NAMALWA (cell line): ENCODE measurements at regions not wholly inside any gene's neighbourhood (a gene's known extent, or its start where the extent isn't known, plus 50 kb on each side); places are given as distances from the start of the nearest gene placed in this dataset.

ENCODE experiments used
- DNase-seq: peaks from one replicate; pipeline ENCODE4 v3.0.0-alpha.2; 2015; ENCODE audit warnings: low spot score

DNA sequence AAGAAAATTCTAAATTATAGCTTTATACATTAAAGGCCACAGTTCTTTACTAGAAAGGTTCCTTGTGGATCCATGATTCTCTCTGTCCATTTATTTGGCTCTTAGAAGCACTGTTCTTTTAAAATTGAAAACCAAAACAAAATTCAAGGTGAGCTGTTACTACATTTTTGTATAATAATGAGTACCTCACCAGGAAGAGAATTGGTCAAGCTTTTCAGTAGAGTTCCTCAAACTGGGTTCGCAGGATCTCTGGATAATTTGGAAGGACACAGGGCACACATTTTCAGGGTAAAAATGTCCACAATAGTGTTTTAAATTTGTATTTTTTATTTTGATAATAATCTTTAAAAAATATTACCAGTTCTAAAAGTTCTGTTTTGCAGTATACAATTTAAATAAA lies 93.0 kb downstream of the PPP1R3A start:
- DNase-seq: no peak

DNA sequence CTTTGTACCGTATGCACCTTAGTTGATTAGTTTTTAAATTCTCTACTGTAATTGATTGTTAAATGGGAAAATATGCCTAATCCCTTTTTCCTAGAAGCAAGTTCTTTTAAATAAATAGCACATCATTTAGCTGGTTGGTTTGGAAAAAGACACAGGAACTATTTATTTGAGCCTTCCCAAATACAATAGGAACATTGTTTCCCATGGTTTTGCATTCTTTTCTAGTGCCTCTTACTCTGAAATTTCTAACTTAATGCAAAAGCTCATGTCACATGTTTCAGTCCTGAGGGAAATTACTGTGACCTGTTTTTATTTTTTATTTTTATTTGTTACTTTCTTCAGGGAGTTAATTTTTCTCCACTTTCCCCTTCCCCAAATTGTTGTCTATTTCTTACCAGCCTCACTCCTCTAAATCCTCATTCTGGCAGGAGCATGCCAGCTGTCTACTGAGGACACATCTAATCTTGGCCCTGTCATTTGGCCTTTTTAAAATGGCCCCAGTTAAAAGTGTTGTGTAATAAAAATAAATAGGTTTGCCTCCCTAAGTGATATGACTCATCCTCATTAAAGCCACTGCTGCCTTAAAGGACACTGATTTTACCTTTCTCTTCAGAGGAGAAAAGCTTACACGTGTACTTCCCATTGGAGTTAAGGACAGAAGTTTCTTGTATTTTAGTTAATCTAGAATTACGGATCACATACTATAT lies 94.5 kb downstream of the PPP1R3A start:
- DNase-seq: no peak

DNA sequence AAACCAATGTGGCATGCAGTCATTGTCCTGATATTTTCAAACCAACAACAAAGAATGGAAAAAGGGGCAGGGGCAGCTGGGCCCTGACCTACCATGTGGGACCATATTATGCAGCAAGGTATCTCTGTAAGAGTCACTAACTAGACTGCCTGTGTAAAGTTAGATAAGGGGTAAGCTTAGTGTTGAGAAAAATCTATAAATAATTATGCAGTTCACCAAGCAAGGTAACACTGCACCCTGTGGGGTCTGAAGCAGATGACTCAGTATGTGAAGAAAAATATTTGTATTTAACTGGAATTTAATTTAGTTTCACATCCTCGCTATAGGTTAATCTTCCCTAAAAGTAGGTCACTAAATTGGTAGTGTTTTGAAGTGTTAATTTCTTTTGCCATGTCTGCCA lies 99.3 kb downstream of the PPP1R3A start:
- DNase-seq: no peak

DNA sequence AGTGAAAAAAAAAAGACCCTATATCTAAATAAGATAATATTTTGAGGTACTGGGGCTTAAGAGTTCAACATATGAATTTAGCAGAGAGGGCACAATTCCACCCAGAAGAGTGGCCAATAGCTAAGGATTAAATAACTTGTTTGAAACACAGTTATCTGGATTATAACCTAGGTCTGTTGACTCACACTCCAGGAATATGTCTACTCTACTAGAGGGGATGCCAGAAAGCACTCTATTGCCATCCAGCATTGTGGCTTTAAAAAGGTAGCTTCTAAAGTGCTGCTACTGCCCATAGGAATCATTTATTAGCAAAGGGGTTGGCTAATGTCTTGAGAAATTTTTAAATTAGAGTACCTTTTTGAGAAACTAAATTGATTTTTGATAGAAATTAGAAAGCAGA lies 102.2 kb downstream of the PPP1R3A start:
- DNase-seq: no peak

DNA sequence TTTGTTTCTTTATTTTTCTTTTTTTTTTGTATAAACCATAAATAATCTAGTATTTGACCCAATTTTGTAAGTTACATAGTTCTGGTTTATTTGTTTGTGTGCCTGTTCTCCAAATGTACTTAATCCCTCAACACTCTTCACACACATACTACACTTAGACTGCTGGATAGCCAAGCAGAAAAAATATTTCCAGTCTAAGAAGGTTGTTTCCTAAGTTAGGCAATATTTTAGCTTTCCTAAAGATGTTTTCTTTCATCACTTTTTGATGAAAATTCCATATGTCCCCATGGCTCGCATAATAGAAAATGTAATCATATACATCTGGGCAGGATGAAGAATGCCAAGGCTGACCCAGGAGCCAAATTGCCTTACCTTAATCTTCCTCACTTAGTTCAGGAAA lies 105.3 kb downstream of the PPP1R3A start:
- DNase-seq: no peak

DNA sequence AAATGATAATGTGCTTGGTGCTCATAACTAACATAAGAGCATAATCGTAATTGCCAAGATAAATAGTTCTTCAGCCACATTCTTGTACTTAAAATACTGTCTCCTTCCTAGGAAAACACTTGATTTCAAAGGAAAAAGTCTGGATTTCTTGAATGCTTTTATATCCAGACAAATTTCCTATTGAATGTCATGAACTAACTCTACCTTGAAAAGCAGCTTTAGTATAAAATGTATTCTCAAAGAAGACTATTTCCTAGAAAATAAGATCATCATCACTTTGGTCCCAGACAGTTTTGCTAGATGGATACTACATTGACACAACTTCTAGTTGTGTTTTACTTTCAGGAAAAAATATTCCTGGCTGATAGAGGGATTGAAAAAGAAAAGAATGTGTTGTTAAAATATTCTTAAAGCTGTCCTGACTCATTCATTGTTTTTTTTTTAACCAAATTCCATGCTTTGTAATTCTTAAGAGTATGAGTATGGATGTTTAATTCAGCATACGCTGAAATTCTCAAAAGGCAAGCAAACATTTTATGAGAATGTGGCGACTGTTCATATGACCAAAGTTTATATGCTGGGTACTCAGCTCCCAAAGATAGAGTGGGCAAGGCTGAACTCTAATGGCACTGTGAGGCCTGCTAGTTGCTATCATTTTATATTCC lies 106.1 kb downstream of the PPP1R3A start:
- no peak for DNase-seq

DNA sequence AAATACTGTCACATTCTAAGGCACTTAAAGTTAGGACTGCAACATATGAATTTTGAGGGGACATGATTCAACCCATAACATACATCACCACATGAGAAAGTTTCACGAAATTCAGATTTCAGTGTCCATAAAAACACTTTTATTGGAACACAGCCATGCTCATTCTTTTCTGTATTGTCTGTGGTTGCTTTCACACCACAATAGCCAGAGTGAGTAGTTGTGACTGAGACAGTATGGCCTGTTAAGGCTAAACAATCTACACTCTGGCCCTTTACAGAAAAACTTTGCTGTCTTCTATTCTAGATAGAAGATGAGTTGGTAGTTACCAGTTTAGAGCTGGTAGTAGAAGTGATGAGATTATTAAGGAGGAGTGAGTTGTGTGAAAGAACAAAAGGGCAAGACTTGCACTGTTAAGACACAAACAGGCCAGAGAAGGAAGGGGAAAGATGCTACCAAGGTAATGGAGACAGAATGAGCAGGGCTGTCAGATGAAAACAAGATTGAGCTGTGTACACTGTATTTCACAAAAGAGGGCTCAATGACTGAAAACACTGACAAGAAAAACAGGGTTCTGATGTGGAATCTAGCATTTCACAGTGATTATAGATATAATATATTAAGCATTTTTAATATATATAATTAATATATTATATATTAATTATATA lies 108.6 kb downstream of the PPP1R3A start:
- DNase-seq: no peak

DNA sequence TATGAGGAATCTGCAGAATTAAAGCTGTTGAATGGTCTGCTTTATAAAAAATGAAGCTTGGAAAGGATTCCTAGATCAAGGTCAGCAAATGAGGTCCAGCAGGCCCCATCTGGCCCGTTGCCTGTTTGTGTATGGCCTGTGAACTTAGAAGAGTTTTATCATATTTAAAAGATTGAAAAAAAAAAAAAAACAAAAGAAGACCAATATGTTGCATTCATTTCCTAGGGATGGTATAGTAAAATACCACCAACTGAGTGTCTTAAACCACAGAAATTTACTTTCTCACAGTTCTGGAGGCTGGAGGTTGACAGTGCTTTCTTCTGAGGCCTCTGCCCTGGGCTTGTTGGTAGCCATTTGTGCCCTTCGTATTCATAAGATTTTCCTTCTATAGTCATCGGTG lies 109.2 kb downstream of the PPP1R3A start:
- no peak for DNase-seq

DNA sequence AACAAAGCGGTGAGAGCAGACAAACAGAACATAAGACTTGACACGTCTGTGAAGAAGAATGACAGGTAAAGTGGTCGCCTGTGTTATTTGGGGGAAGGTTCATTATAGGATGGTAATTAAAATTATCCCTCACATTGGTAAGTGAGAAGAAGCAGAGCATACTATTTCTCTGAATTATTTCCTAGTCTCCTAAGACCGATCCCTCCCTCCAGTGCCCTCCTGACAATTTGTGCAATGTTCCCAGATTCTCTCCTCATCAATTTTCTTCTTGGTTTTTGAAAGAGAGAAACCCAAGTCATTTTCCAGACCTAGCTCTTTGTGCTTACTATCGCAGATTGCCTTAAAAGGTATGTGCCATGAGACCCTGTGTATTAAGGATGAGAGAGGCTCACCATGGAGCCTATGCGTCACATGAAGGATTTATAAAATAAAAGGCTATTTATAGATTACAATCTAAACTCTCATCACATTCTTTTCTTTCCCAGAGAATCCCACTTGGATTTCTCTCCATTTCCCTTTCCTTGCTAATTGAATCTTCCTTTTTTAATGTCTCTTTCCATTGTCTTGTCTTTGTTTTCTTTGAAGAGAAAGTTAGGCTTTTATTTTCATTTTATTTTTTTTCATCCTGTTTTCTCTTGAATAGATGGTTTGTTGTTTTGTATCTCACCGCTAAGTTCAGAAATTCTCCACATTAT lies 112.0 kb downstream of the PPP1R3A start:
- DNase-seq: no peak

DNA sequence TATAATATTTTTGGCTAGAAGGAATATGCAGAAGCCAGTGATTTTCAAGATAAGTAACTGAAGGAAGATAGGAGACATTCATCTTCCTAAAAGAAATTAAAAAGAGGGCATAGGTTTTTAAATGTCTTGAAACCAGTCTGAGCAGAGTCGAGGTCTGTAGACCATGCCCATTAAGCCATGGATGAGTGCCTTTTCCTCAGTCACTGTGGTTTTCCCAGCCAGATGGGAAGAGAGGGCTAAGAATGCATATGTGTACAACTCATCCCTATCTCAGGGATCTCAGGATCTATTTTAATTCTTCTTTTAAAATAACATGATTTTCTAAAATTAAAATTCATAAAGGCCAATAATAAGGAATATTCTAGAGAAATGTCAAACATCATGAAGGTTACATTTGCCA lies 112.8 kb downstream of the PPP1R3A start:
- no peak for DNase-seq

DNA sequence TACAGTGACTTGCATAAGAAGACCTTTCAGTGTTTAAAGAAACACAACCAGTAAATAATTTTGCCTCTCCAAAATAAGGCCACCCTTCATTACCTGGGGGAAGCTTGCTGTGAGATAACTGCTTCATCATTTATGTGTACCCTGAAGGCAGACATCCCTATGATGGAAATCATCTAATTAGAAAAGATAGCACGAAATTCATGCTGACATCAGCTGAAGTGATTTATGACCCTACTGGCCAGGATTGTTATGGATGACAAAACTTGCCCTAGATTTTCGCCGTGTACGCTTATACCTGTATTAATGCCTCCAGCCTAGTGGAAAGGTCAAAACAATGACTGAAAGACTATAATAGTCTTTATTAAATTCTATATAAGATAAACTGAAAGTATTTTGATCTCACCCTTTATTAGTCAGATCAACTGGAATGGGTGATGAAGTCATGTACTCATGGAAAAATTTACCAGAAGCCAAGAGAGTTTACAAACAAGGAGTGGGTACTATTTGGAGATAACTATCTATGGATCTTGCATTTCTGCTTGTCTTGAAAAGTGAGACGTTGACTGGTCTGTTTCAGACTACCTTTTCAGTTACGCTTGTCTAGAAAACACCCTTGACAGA lies 114.2 kb downstream of the PPP1R3A start:
- no peak for DNase-seq

DNA sequence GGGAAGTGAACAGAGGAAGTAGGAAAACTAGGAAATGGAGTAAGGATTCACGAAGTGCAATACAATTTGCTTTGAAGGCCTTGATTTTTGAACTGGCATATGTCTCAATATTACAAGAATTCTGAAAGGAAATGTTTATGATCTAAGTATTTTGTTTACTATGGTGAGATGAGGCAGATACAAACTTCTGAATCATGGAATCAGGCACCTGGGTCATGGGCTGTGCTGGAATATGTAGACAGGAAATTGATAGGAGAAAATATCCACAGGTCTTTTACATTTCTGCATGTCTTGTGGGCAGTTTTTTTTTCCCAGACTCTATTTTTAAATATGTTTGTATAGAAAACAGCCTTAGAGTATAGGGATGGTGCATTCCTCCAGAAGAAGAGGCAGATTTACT lies 117.1 kb downstream of the PPP1R3A start:
- DNase-seq: no peak

DNA sequence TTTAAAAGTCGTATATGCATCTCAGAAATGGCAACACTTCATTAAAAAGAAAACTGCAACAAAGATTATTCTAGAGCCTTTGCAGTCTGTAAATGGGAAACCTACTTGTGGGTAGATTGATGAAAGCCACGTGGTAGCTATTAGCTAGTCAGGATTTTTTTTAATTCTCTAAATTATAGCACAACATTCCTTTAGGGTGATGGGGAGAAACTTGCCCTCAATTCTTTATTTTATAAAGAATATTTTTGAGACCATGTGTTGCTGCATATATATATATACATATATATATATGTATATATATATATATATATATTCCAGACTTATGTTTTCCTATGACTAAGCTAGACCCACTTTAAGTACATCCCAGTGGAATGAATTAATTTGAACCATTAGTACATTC lies 118.0 kb downstream of the PPP1R3A start:
- DNase-seq: no peak

DNA sequence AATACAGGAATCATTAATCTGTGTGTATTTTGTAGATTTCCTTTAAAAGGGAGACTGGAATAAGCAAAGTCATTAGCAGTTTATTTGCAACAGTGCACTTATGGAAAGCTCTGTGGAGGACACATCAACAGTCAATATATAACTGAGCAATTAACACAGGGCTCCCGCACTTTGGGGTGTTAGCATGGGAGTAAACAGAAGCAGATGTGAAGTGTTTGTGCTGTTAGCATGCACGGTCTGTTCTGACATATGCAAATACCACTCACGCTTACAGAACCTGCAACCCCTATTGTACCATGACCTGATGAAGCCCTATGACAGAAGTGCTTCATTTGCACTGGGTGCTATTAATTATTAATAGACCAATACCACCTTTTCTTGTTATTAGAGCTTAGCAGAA lies 118.9 kb downstream of the PPP1R3A start:
- DNase-seq: no peak

DNA sequence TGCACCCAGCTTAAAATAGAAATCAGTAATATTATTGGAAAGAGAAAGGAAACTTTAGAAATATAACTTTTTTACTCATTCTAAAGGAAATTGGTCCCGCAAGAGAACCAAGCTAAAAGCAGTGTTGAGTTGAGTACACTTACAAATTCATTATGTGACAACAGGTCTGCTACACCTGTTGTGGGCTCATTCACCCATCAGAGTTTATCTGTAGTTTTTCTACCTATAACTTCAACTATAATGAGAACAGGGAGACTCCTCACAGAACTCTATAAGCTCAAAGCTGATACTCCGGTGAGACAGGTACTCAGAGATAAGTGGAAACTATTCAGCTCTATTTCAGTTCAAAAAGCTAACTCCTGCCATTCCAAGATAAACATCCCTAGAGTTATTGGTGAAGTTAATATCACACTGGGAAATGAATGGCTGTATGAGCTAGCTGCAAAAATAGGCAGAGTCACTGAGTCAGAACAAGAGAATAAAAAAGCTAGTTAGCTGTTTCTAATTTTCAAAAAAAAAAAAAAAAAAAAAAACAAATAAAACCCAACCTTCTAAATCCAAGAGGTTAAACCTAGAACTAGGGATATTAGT lies 121.3 kb downstream of the PPP1R3A start:
- DNase-seq: no peak

DNA sequence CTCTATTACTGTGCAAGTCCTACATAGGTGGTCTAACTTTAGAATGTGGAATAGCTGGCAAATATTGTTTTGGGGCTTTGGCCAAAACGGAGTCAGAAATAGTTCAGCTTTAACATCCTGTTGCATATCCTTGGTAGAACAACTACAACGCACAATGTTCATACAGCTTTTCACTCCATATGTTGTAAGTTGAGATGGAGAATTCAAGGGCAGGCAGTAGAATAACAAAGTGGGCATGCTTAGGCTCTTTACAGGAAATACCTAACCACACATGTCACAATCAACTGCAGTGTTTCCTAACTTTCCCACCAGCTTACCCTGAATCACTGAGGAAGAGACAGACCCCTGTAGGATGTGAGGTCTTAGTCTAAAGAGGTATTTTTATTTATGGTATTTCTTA lies 122.3 kb downstream of the PPP1R3A start:
- no peak for DNase-seq

DNA sequence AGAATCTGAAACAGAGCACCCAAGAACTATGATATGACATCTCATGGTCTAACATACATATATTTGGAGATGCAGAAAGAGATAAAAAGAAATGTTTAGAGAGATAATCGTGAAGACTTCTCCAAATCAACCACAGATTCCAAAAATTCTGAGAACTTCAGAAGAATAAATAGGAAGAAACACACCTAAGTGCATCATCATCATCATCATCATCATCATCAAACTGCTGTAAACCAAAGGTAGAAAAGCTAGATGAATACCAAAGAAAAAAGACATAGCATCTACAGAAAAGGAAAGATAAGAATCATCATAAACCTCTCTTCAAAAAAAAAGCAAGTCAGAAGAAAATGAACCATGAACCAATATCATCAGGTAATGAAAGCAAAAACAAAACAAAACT lies 124.2 kb downstream of the PPP1R3A start:
- no peak for DNase-seq

DNA sequence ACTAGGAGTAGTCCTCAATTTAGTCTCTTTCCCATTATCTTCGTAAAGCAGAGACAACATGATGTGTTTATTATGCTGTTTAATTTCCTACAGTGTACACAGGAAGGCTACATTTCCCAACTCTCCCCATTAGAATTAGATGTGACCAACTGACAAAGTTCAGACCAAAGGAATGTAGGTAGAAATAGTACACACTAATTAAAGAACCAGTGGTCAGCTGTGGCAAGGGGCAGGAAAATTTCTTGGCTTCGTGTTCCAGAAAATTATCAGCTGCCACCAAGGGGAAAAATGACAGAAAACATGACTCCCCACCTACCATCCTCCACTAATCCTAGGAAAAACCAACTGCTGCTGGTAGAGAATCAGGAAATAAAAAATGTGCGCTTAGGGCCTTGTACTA lies 125.6 kb downstream of the PPP1R3A start:
- no peak for DNase-seq

DNA sequence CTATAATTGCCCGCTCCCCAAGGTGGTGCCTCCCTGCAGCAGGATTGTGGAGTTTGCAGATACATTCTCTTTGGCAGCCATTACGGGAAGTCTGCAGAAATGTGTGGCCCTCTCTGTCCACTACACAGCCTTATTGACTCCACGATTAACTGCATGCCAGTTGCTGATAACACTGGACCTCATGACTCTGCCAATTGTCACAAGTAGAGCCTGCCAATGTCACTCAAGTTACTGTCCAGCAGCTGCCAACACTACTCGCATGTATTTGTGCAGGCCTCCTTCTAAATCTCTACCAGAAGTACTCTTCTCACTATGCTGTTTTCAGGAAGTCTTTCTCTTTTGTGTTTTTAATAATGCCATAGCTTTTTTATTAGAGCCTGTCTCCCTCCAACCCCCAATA lies 128.8 kb downstream of the PPP1R3A start:
- DNase-seq: no peak

DNA sequence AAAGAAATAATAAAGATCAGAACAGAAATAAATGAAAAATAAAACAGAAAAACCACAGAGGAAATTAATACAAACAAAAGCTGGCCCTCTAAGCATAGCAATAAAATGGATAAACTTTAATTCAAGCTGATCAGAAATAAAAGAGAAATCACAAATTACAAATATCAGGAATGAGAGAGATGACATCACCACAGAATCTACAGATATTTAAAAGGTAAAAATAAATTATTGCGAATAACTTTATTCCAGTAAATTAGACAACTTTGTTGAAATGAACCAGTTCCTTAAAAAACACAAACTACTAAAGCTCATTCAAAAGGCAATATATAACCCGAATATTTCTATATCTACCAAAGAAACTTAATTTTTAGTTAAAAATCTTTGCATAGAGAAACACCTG lies 131.7 kb downstream of the PPP1R3A start:
- no peak for DNase-seq

DNA sequence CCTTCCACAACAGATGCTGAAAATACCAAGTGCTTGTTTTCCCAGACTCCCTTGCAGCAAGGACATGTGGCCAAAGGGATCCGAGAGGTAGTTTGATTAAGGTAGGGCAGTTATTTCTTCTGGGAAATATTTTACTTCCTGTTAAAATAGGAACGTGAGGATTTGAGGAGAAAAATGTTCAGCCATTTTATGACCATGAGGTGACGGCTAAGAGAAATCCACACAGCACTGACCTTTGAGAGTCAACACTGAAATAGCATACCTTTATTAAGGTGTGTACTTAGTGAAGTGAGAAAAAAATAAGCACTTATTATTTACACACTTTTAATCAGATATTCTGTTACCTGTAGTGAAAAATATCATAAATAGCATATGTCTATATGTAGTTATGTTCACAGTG lies 133.9 kb downstream of the PPP1R3A start:
- no peak for DNase-seq

DNA sequence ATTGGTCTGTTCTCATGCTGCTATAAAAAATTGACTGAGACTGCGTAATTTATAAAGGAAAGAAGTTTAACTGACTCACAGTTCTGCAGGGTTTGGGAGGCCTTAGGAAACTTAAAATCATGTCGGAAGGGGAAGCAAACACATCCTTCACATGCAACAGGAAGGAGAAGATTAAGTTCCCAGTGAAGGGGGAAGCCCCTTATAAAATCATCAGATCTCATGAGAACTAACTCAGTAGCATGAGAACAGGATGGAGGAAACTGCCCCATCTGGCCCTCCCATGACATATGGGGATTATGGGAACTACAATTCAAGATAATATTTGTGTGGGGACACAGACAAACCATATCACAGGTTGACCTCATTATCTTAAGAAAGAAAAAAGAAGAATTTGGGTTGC lies 134.5 kb downstream of the PPP1R3A start:
- peak; percentile 31 for DNase-seq
